ENCODE measurements at regions not wholly inside any gene's neighbourhood (a gene's known extent, or its start where the extent isn't known, plus 50 kb on each side); places are given as distances from the start of the nearest gene placed in this dataset.

GRCh38 chr3:30500666-30501399, 105.6 kb upstream of the TGFBR2 start:
- TF ChIP-seq, protein P1, sequence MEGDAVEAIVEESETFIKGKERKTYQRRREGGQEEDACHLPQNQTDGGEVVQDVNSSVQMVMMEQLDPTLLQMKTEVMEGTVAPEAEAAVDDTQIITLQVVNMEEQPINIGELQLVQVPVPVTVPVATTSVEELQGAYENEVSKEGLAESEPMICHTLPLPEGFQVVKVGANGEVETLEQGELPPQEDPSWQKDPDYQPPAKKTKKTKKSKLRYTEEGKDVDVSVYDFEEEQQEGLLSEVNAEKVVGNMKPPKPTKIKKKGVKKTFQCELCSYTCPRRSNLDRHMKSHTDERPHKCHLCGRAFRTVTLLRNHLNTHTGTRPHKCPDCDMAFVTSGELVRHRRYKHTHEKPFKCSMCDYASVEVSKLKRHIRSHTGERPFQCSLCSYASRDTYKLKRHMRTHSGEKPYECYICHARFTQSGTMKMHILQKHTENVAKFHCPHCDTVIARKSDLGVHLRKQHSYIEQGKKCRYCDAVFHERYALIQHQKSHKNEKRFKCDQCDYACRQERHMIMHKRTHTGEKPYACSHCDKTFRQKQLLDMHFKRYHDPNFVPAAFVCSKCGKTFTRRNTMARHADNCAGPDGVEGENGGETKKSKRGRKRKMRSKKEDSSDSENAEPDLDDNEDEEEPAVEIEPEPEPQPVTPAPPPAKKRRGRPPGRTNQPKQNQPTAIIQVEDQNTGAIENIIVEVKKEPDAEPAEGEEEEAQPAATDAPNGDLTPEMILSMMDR (IDR thresholded peaks at IDR 0.05), result no peak
- no peak for TF ChIP-seq POLR2AphosphoS5 (IDR thresholded peaks at IDR 0.05; ENCODE audit: low read depth, low read length)
- TF ChIP-seq SIN3A (IDR thresholded peaks at IDR 0.05; ENCODE audit: borderline replicate concordance, insufficient read depth, low read depth, low read length), result no peak
- no peak for TF ChIP-seq REST (IDR thresholded peaks at IDR 0.05; ENCODE audit: insufficient read depth in 1 of 2, low read depth in 2 of 2, low read length in 1 of 2)

All from Panc1 (cell line).